ENCODE measurements at regions not wholly inside any gene's neighbourhood (a gene's known extent, or its start where the extent isn't known, plus 50 kb on each side); places are given as distances from the start of the nearest gene placed in this dataset.

DNA sequence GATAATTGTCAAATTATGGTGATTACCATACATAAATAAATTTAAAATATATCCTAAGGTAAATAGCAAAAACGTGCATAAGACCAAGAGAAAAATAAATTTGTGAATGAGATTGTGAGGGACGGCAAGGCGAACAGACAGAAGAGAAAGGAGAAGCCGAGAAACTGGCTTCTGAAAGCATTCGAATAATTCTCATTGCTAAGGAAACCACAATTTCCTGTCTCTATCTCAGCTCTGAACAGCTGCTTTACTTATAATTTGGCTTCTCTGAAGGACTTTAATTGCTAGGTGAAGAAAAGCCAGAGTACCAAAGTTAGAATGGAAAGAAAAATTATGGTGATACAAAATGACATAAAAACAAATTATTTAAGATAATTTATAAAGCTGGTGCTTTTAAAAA is 79.0 kb upstream of the RGS17 start:
- Histone ChIP-seq H3K4me1 (no peaks in the 10 kb centered on the region), H3K27me3 (ENCODE audit: low read depth) (no peaks in the 10 kb centered on the region), H3K36me3 (no peaks in the 10 kb centered on the region), H3K9me3 (no peaks in the 10 kb centered on the region), H3K27ac (no peak overlapping the region), H3K4me3 (no peak overlapping the region)
- intact Hi-C loops (cut with DNase I): no loop called here
- TF ChIP-seq, protein P1, sequence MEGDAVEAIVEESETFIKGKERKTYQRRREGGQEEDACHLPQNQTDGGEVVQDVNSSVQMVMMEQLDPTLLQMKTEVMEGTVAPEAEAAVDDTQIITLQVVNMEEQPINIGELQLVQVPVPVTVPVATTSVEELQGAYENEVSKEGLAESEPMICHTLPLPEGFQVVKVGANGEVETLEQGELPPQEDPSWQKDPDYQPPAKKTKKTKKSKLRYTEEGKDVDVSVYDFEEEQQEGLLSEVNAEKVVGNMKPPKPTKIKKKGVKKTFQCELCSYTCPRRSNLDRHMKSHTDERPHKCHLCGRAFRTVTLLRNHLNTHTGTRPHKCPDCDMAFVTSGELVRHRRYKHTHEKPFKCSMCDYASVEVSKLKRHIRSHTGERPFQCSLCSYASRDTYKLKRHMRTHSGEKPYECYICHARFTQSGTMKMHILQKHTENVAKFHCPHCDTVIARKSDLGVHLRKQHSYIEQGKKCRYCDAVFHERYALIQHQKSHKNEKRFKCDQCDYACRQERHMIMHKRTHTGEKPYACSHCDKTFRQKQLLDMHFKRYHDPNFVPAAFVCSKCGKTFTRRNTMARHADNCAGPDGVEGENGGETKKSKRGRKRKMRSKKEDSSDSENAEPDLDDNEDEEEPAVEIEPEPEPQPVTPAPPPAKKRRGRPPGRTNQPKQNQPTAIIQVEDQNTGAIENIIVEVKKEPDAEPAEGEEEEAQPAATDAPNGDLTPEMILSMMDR (IDR thresholded peaks at IDR 0.05): no peak
- ATAC-seq (no peak), DNase-seq (no peak)

- ATAC-seq: no peak
Measured at GRCh38 chr6:153208706-153209105, 77.6 kb upstream of the RGS17 start.

DNA sequence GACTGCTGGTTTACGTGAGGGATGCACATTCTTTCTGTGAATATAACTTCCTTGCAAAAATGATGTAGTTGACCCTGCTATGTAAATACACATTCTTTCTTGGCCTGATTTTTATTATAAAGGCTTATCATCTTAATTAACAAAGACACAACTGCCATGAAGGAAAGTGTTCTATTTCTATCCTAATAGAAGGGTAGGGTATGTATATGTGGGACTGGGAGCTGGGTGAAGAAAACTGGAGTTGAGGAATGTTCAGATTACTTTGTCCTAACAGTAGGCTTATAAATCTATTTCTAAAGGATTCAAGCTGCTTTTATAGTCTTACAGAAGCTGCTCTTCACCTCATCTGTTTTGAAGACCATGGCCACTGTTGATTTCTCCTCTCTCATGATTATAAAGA is 76.5 kb upstream of the RGS17 start:
- intact Hi-C loops (cut with DNase I): no loop called here
- no peak for DNase-seq
- ATAC-seq: no peak
- TF ChIP-seq, protein P1 (IDR thresholded peaks at IDR 0.05): no peak
- Histone ChIP-seq H3K4me1 (no peaks in the 10 kb centered on the region), H3K36me3 (no peaks in the 10 kb centered on the region), H3K4me3 (no peak overlapping the region), H3K27ac (no peak overlapping the region), H3K9me3 (no peaks in the 10 kb centered on the region), H3K27me3 (ENCODE audit: low read depth) (no peaks in the 10 kb centered on the region)

More at GRCh38 chr6:153208706-153209105, 77.6 kb upstream of the RGS17 start:
- no peaks in the 10 kb centered on the region for H3K9me3 ChIP-seq
- H3K27me3 ChIP-seq (ENCODE audit: low read depth): no peaks in the 10 kb centered on the region
- TF ChIP-seq, protein P1 (IDR thresholded peaks at IDR 0.05): no peak
- H3K36me3 ChIP-seq: no peaks in the 10 kb centered on the region
- DNase-seq: no peak
- H3K4me3 ChIP-seq: no peak overlapping the region
- intact Hi-C loops (cut with DNase I): no loop called here
- H3K27ac ChIP-seq: no peak overlapping the region
- no peaks in the 10 kb centered on the region for H3K4me1 ChIP-seq

- intact Hi-C loops (cut with DNase I): no loop called here
- DNase-seq: no peak
- Histone ChIP-seq H3K4me1 (no peaks in the 10 kb centered on the region), H3K4me3 (no peak overlapping the region), H3K9me3 (no peaks in the 10 kb centered on the region), H3K27ac (no peak overlapping the region), H3K27me3 (ENCODE audit: low read depth) (no peaks in the 10 kb centered on the region), H3K36me3 (no peaks in the 10 kb centered on the region)
- TF ChIP-seq, protein P1 (IDR thresholded peaks at IDR 0.05): no peak
- no peak for ATAC-seq
Measured at GRCh38 chr6:153207006-153207405, 75.9 kb upstream of the RGS17 start.

- intact Hi-C loops (cut with DNase I): no loop called here
- Histone ChIP-seq H3K4me3 (no peak overlapping the region), H3K9me3 (no peaks in the 10 kb centered on the region), H3K36me3 (no peaks in the 10 kb centered on the region), H3K4me1 (no peaks in the 10 kb centered on the region), H3K27ac (no peak overlapping the region), H3K27me3 (ENCODE audit: low read depth) (no peaks in the 10 kb centered on the region)
- DNase-seq (no peak), ATAC-seq (no peak)
- TF ChIP-seq, protein P1 (IDR thresholded peaks at IDR 0.05): no peak
Measured at GRCh38 chr6:153192943-153193885, 62.1 kb upstream of the RGS17 start.
